ENCODE measurements at regions not wholly inside any gene's neighbourhood (a gene's known extent, or its start where the extent isn't known, plus 50 kb on each side); places are given as distances from the start of the nearest gene placed in this dataset.

- Histone ChIP-seq H3K36me3 (ENCODE audit: control insufficient read depth in 2 of 3, insufficient read depth in 3 of 3, low read length in 3 of 3) (no peaks in the 10 kb centered on the region), H3K4me1 (ENCODE audit: control insufficient read depth in 2 of 3, insufficient read depth in 2 of 3, low read depth in 1 of 3, low read length in 3 of 3) (no peaks in the 10 kb centered on the region), H3K27ac (ENCODE audit: low read depth in 2 of 2, low read length in 2 of 2) (no peak overlapping the region), H3K9ac (ENCODE audit: low read length in 3 of 3) (no peak overlapping the region), H3K27me3 (ENCODE audit: control insufficient read depth, insufficient read depth, low read length) (no peaks in the 10 kb centered on the region), H3K4me3 (ENCODE audit: low read length in 3 of 3) (no peak overlapping the region), H3K9me3 (ENCODE audit: control insufficient read depth in 2 of 3, insufficient read depth in 1 of 3, low read length in 3 of 3) (no peaks in the 10 kb centered on the region)
- FAIRE-seq (no peak), DNase-seq (no peak)
- intact Hi-C loops (cut with DNase I): no loop called here
- no peak for TF ChIP-seq CTCF (IDR thresholded peaks at IDR 0.05; ENCODE audit: borderline replicate concordance, extremely low read depth, insufficient read depth)
Observed at GRCh38 chr1:57943365-57943764, 519.5 kb upstream of the DAB1 start.

- H3K4me3 ChIP-seq (ENCODE audit: low read length in 3 of 3): no peak overlapping the region
- intact Hi-C loops (cut with DNase I): no loop called here
- no peak for TF ChIP-seq CTCF (IDR thresholded peaks at IDR 0.05; ENCODE audit: borderline replicate concordance, extremely low read depth, insufficient read depth)
- H3K4me1 ChIP-seq (ENCODE audit: control insufficient read depth in 2 of 3, insufficient read depth in 2 of 3, low read depth in 1 of 3, low read length in 3 of 3): no peaks in the 10 kb centered on the region
- no peaks in the 10 kb centered on the region for H3K9me3 ChIP-seq (ENCODE audit: control insufficient read depth in 2 of 3, insufficient read depth in 1 of 3, low read length in 3 of 3)
- no peak overlapping the region for H3K9ac ChIP-seq (ENCODE audit: low read length in 3 of 3)
- H3K36me3 ChIP-seq (ENCODE audit: control insufficient read depth in 2 of 3, insufficient read depth in 3 of 3, low read length in 3 of 3): no peaks in the 10 kb centered on the region
- FAIRE-seq: no peak
- H3K27me3 ChIP-seq (ENCODE audit: control insufficient read depth, insufficient read depth, low read length): no peaks in the 10 kb centered on the region
- DNase-seq: peak in 1 of 5 donors; percentile 4
- no peak overlapping the region for H3K27ac ChIP-seq (ENCODE audit: low read depth in 2 of 2, low read length in 2 of 2)
Observed at GRCh38 chr1:57934745-57935144, 510.9 kb upstream of the DAB1 start.

GRCh38 chr1:57927003-57927402 lies 503.1 kb upstream of the DAB1 start:
- no peaks in the 10 kb centered on the region for H3K4me1 ChIP-seq (ENCODE audit: control insufficient read depth in 2 of 3, insufficient read depth in 2 of 3, low read depth in 1 of 3, low read length in 3 of 3)
- H3K9ac ChIP-seq (ENCODE audit: low read length in 3 of 3): no peak overlapping the region
- FAIRE-seq (no peak), DNase-seq (no peak)
- intact Hi-C loops (cut with DNase I): no loop called here
- H3K27me3 ChIP-seq (ENCODE audit: control insufficient read depth, insufficient read depth, low read length): no peaks in the 10 kb centered on the region
- no peak overlapping the region for H3K27ac ChIP-seq (ENCODE audit: low read depth in 2 of 2, low read length in 2 of 2)
- no peaks in the 10 kb centered on the region for H3K36me3 ChIP-seq (ENCODE audit: control insufficient read depth in 2 of 3, insufficient read depth in 3 of 3, low read length in 3 of 3)
- H3K9me3 ChIP-seq (ENCODE audit: control insufficient read depth in 2 of 3, insufficient read depth in 1 of 3, low read length in 3 of 3): no peaks in the 10 kb centered on the region
- no peak overlapping the region for H3K4me3 ChIP-seq (ENCODE audit: low read length in 3 of 3)
- TF ChIP-seq CTCF (IDR thresholded peaks at IDR 0.05; ENCODE audit: borderline replicate concordance, extremely low read depth, insufficient read depth): no peak

GRCh38 chr1:57926025-57926552 lies 502.2 kb upstream of the DAB1 start:
- DNase-seq: peak in 1 of 5 donors; percentile 14
- Histone ChIP-seq H3K27ac (ENCODE audit: low read depth in 2 of 2, low read length in 2 of 2) (no peak overlapping the region), H3K27me3 (ENCODE audit: control insufficient read depth, insufficient read depth, low read length) (no peaks in the 10 kb centered on the region), H3K4me3 (ENCODE audit: low read length in 3 of 3) (no peak overlapping the region), H3K36me3 (ENCODE audit: control insufficient read depth in 2 of 3, insufficient read depth in 3 of 3, low read length in 3 of 3) (no peaks in the 10 kb centered on the region), H3K9ac (ENCODE audit: low read length in 3 of 3) (no peak overlapping the region), H3K4me1 (ENCODE audit: control insufficient read depth in 2 of 3, insufficient read depth in 2 of 3, low read depth in 1 of 3, low read length in 3 of 3) (no peaks in the 10 kb centered on the region), H3K9me3 (ENCODE audit: control insufficient read depth in 2 of 3, insufficient read depth in 1 of 3, low read length in 3 of 3) (no peaks in the 10 kb centered on the region)
- intact Hi-C loops (cut with DNase I): no loop called here
- no peak for FAIRE-seq
- no peak for TF ChIP-seq CTCF (IDR thresholded peaks at IDR 0.05; ENCODE audit: borderline replicate concordance, extremely low read depth, insufficient read depth)
